GM21737 (cell line): ENCODE measurements at regions not wholly inside any gene's neighbourhood (a gene's known extent, or its start where the extent isn't known, plus 50 kb on each side); places are given as distances from the start of the nearest gene placed in this dataset.
"Not testable (repeated sequence)": the region's sequence is repeated elsewhere in the genome, so short reads cannot be mapped to it uniquely, and the experiment has no call there.

Experiments
- ATAC-seq: cut with Tn5 transposase; IDR thresholded peaks from one replicate; pipeline ENCODE4 v1.9.1; 2021; ENCODE audit warnings: mild to moderate bottlenecking, moderate library complexity; ENCODE audit not compliant: unreplicated experiment

GRCh38 chr20:48492015-48492714 is 335.6 kb downstream of the PREX1 start:
- no peak for ATAC-seq

- no peak for ATAC-seq
These were observed 336.6 kb downstream of the PREX1 start for GRCh38 chr20:48490961-48491831.

GRCh38 chr20:48490341-48490740 is 337.5 kb downstream of the PREX1 start:
- not testable (repeated sequence) for ATAC-seq

- ATAC-seq, result no peak
These were observed 338.1 kb downstream of the PREX1 start for GRCh38 chr20:48489656-48490055.

GRCh38 chr20:48489046-48489463 is 338.7 kb downstream of the PREX1 start:
- no peak for ATAC-seq

- ATAC-seq, result not testable (repeated sequence)
These were observed 339.3 kb downstream of the PREX1 start for GRCh38 chr20:48488334-48489034.

GRCh38 chr20:48486065-48486464 is 341.7 kb downstream of the PREX1 start:
- no peak for ATAC-seq

GRCh38 chr20:48485153-48485552 is 342.6 kb downstream of the PREX1 start:
- ATAC-seq, result not testable (repeated sequence)

- ATAC-seq, result no peak
These were observed 344.3 kb downstream of the PREX1 start for GRCh38 chr20:48483334-48484066.

- ATAC-seq, result no peak
These were observed 345.0 kb downstream of the PREX1 start for GRCh38 chr20:48482790-48483189.

- ATAC-seq, result no peak
These were observed 347.5 kb downstream of the PREX1 start for GRCh38 chr20:48480216-48480772.

- ATAC-seq, result no peak
These were observed 348.8 kb downstream of the PREX1 start for GRCh38 chr20:48478806-48479585.

GRCh38 chr20:48478370-48478769 is 349.4 kb downstream of the PREX1 start:
- ATAC-seq, result no peak

- ATAC-seq, result no peak
These were observed 350.9 kb downstream of the PREX1 start for GRCh38 chr20:48476854-48477253.

GRCh38 chr20:48474022-48474421 is 353.8 kb downstream of the PREX1 start:
- ATAC-seq, result no peak

GRCh38 chr20:48471759-48472408 is 355.9 kb downstream of the PREX1 start:
- ATAC-seq, result no peak

GRCh38 chr20:48471176-48471575 is 356.6 kb downstream of the PREX1 start:
- no peak for ATAC-seq

- no peak for ATAC-seq
These were observed 357.7 kb downstream of the PREX1 start for GRCh38 chr20:48470141-48470540.

GRCh38 chr20:48469026-48469425 is 358.8 kb downstream of the PREX1 start:
- ATAC-seq, result no peak
